Mucosa of gallbladder (tissue), 1 donor: ENCODE measurements at regions not wholly inside any gene's neighbourhood (a gene's known extent, or its start where the extent isn't known, plus 50 kb on each side); places are given as distances from the start of the nearest gene placed in this dataset.
A peak's percentile ranks its signal among the peaks of the same experiment; 100 is the strongest.

ENCODE experiments used
- DNase-seq: peaks from one replicate; pipeline ENCODE4 v3.0.0-alpha.2; 2020; ENCODE audit warnings: low spot score
- donor health status: DM: no; HTN: no; CAD: no.

- no peak for DNase-seq
These were observed 52.3 kb downstream of the PLEKHG1 start for GRCh38 chr6:150651808-150652470.

GRCh38 chr6:150652848-150653613 lies 53.3 kb downstream of the PLEKHG1 start:
- DNase-seq, result no peak

- no peak for DNase-seq
These were observed 54.9 kb downstream of the PLEKHG1 start for GRCh38 chr6:150654608-150655007.

GRCh38 chr6:150656156-150656555 lies 56.5 kb downstream of the PLEKHG1 start:
- no peak for DNase-seq

GRCh38 chr6:150658421-150658820 lies 58.7 kb downstream of the PLEKHG1 start:
- DNase-seq, result no peak

- DNase-seq, result peak; percentile 24
These were observed 59.5 kb downstream of the PLEKHG1 start for GRCh38 chr6:150659046-150659763.

GRCh38 chr6:150661216-150662007 lies 61.7 kb downstream of the PLEKHG1 start:
- no peak for DNase-seq

- DNase-seq, result no peak
These were observed 63.1 kb downstream of the PLEKHG1 start for GRCh38 chr6:150662814-150663213.

GRCh38 chr6:150664091-150664490 lies 64.4 kb downstream of the PLEKHG1 start:
- no peak for DNase-seq

GRCh38 chr6:150666071-150666470 lies 66.4 kb downstream of the PLEKHG1 start:
- DNase-seq, result peak; percentile 56

- DNase-seq, result no peak
These were observed 67.7 kb downstream of the PLEKHG1 start for GRCh38 chr6:150667359-150667758.

GRCh38 chr6:150667977-150668716 lies 68.5 kb downstream of the PLEKHG1 start:
- DNase-seq, result peak; percentile 96

- DNase-seq, result no peak
These were observed 69.2 kb downstream of the PLEKHG1 start for GRCh38 chr6:150668900-150669302.

- DNase-seq, result no peak
These were observed 70.6 kb downstream of the PLEKHG1 start for GRCh38 chr6:150670311-150670710.

GRCh38 chr6:150672800-150673199 lies 73.1 kb downstream of the PLEKHG1 start:
- DNase-seq, result no peak

GRCh38 chr6:150673720-150674346 lies 74.1 kb downstream of the PLEKHG1 start:
- no peak for DNase-seq

GRCh38 chr6:150676344-150676743 lies 76.7 kb downstream of the PLEKHG1 start:
- DNase-seq, result no peak

GRCh38 chr6:150676772-150677171 lies 77.1 kb downstream of the PLEKHG1 start:
- no peak for DNase-seq

GRCh38 chr6:150680510-150680909 lies 80.8 kb downstream of the PLEKHG1 start:
- DNase-seq, result no peak

GRCh38 chr6:150681578-150682395 lies 82.1 kb downstream of the PLEKHG1 start:
- DNase-seq, result no peak
